GM12878 (cell line): ENCODE measurements at regions not wholly inside any gene's neighbourhood (a gene's known extent, or its start where the extent isn't known, plus 50 kb on each side); places are given as distances from the start of the nearest gene placed in this dataset.

ENCODE experiments used
- CHD1 ChIP-seq: IDR thresholded peaks from 2 replicates; pipeline ENCODE4 v1.6.1; 2012; ENCODE audit warnings: low read depth, low read length, improper control_type of control experiment
- NRF1 ChIP-seq: conservative IDR thresholded peaks from 2 replicates; pipeline ENCODE4 v1.6.1; 2011; ENCODE audit warnings: mild to moderate bottlenecking, low read depth, low read length, improper control_type of control experiment
- TF ChIP-seq, protein P1 (sequence below): fragments of 450-650 bp; formaldehyde crosslinking; IDR thresholded peaks from 2 replicates; pipeline ENCODE4 v1.4.0; 2022; ENCODE audit warnings: mild to moderate bottlenecking, moderate library complexity
- TF ChIP-seq, protein P2 (sequence below): fragments of 450-650 bp; conservative IDR thresholded peaks from 2 replicates; pipeline ENCODE4 v1.6.1; 2017; ENCODE audit warnings: mild to moderate bottlenecking, moderate library complexity
- TF ChIP-seq, protein P3 (sequence below): IDR thresholded peaks from 2 replicates; pipeline ENCODE4 v1.6.1; 2011; ENCODE audit warnings: borderline replicate concordance, low read depth, mild to moderate bottlenecking, moderate library complexity, mixed read lengths, low read length; ENCODE audit not compliant: insufficient read depth; ENCODE audit errors: extremely low read length

DNA sequence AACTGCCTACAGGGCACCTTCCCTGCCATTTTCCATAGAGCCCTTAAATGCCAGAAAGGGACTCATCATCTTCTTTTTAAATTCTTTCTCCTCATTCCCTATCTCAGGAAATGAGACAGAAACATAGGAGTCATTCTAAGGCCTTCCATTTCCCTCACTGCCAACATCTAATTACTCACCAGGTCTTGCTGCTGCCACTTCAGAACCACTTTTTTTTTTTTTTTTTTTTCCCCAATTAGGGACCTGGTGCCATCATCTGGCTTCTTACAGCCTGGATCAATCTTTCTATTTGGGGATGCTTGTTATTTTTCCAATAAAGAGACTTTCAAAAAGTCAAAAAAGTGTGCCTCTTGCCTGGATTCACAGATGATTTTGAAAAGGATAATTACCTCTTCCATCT is 373.4 kb downstream of the LPIN1 start (continued):
- TF ChIP-seq, protein P1, sequence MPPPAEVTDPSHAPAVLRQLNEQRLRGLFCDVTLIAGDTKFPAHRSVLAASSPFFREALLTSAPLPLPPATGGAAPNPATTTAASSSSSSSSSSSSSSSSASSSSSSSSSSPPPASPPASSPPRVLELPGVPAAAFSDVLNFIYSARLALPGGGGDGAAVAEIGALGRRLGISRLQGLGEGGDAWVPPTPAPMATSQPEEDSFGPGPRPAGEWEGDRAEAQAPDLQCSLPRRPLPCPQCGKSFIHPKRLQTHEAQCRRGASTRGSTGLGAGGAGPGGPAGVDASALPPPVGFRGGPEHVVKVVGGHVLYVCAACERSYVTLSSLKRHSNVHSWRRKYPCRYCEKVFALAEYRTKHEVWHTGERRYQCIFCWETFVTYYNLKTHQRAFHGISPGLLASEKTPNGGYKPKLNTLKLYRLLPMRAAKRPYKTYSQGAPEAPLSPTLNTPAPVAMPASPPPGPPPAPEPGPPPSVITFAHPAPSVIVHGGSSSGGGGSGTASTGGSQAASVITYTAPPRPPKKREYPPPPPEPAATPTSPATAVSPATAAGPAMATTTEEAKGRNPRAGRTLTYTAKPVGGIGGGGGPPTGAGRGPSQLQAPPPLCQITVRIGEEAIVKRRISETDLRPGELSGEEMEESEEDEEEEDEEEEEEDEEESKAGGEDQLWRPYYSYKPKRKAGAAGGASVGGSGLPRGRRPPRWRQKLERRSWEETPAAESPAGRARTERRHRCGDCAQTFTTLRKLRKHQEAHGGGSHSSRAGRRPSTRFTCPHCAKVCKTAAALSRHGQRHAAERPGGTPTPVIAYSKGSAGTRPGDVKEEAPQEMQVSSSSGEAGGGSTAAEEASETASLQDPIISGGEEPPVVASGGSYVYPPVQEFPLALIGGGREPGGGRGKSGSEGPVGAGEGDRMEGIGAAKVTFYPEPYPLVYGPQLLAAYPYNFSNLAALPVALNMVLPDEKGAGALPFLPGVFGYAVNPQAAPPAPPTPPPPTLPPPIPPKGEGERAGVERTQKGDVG (CRISPR knock-in tag): no peak
- TF ChIP-seq, protein P2, sequence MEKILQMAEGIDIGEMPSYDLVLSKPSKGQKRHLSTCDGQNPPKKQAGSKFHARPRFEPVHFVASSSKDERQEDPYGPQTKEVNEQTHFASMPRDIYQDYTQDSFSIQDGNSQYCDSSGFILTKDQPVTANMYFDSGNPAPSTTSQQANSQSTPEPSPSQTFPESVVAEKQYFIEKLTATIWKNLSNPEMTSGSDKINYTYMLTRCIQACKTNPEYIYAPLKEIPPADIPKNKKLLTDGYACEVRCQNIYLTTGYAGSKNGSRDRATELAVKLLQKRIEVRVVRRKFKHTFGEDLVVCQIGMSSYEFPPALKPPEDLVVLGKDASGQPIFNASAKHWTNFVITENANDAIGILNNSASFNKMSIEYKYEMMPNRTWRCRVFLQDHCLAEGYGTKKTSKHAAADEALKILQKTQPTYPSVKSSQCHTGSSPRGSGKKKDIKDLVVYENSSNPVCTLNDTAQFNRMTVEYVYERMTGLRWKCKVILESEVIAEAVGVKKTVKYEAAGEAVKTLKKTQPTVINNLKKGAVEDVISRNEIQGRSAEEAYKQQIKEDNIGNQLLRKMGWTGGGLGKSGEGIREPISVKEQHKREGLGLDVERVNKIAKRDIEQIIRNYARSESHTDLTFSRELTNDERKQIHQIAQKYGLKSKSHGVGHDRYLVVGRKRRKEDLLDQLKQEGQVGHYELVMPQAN: no peak
- TF ChIP-seq CHD1 (no peak), NRF1 (no peak)
- TF ChIP-seq, protein P3, sequence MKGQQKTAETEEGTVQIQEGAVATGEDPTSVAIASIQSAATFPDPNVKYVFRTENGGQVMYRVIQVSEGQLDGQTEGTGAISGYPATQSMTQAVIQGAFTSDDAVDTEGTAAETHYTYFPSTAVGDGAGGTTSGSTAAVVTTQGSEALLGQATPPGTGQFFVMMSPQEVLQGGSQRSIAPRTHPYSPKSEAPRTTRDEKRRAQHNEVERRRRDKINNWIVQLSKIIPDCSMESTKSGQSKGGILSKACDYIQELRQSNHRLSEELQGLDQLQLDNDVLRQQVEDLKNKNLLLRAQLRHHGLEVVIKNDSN: no peak
- TF ChIP-seq, all 136 proteins: peak for 0
